Endothelial cell of umbilical vein (primary cell): ENCODE measurements at regions not wholly inside any gene's neighbourhood (a gene's known extent, or its start where the extent isn't known, plus 50 kb on each side); places are given as distances from the start of the nearest gene placed in this dataset.

ENCODE experiments used
- BruUV-seq: library from RNA; stranded (reverse); fragments of 400-500 nt; replicated peaks from 2 replicates; lab custom pipeline; 2021; lab: Mats Ljungman, UMichigan
- CTCF ChIA-PET: fragments of 300-600, 350-600 bp; sonication (Branson Sonifier 250); formaldehyde crosslinking; loops from one replicate; lab custom pipeline; 2021; ENCODE audit warnings: antibody characterized with exemption, inconsistent platforms; lab: Charles Lee
- POLR2A ChIA-PET: fragments of 300-600, 350-600 bp; sonication (Branson Sonifier 250); formaldehyde crosslinking; loops from one replicate; lab custom pipeline; 2021; ENCODE audit warnings: antibody characterized with exemption, inconsistent platforms; lab: Charles Lee
- DNase-seq: peaks from one replicate; pipeline ENCODE4 v3.0.0-alpha.2; 2011; ENCODE audit warnings: low read depth, low spot score
- FAIRE-seq: peaks from 2 replicates; lab custom pipeline; 2011; peaks lifted over from hg19 to GRCh38; lab: Jason Lieb, UNC
- H2AFZ ChIP-seq: 2 replicates; pipeline ENCODE4 v1.6.0; 2012; ENCODE audit warnings: low read depth, low read length, control low read depth, inconsistent platforms
- H3K27ac ChIP-seq: 2 replicates; pipeline ENCODE4 v1.5.1; 2011; ENCODE audit warnings: low read depth, mild to moderate bottlenecking, control low read depth, low read length, moderate library complexity; ENCODE audit not compliant: insufficient read depth
- H3K27me3 ChIP-seq, 2 experiments: 2 replicates each; pipeline versions ENCODE4 v1.6.0 to v1.6.1; 2011; ENCODE audit warnings: low read length in 2 of 2, mixed read lengths in 1 of 2; ENCODE audit not compliant: control insufficient read depth in 2 of 2, insufficient read depth in 2 of 2
- H3K36me3 ChIP-seq, 2 experiments: 2 replicates in 1 of 2; 3 replicates in 1 of 2; pipeline ENCODE4 v1.5.1; 2011; ENCODE audit warnings: low read length in 2 of 2, mild to moderate bottlenecking in 1 of 2, moderate library complexity in 1 of 2; ENCODE audit not compliant: control insufficient read depth in 2 of 2, insufficient read depth in 2 of 2; ENCODE audit errors: extremely low read depth in 1 of 2
- H3K4me1 ChIP-seq: 3 replicates; pipeline ENCODE4 v1.5.1; 2011; ENCODE audit warnings: mild to moderate bottlenecking, low read length; ENCODE audit not compliant: control insufficient read depth, insufficient read depth; ENCODE audit errors: extremely low read depth
- H3K4me2 ChIP-seq: 2 replicates; pipeline ENCODE4 v1.6.1; 2011; ENCODE audit warnings: low read length, control low read depth, mixed read lengths; ENCODE audit not compliant: insufficient read depth
- H3K4me3 ChIP-seq, 3 experiments: fragments of 200-600 bp in 1 of 3; sonication (generic), shearing (Covaris generic) in 1 of 3; replicated peaks in 1 of 3; 2 replicates each; pipeline ENCODE4 v1.5.1; 2011 to 2016; ENCODE audit warnings: control low read depth in 3 of 3, low read length in 3 of 3, mild to moderate bottlenecking in 2 of 3, inconsistent platforms in 1 of 3, low read depth in 1 of 3, moderate library complexity in 1 of 3; ENCODE audit not compliant: insufficient read depth in 1 of 3
- H3K79me2 ChIP-seq: 2 replicates; pipeline ENCODE4 v1.6.0; 2012; ENCODE audit warnings: low read length, inconsistent platforms; ENCODE audit not compliant: control insufficient read depth, insufficient read depth
- H3K9ac ChIP-seq: replicated peaks from 2 replicates; pipeline ENCODE3; 2011; ENCODE audit warnings: low read length, control low read depth; ENCODE audit not compliant: insufficient read depth; ENCODE audit errors: extremely low read depth
- H3K9me1 ChIP-seq: replicated peaks from 3 replicates; pipeline ENCODE4 v1.6.0; 2011; ENCODE audit warnings: mild to moderate bottlenecking, low read length; ENCODE audit not compliant: control insufficient read depth, insufficient read depth; ENCODE audit errors: extremely low read depth
- H3K9me3 ChIP-seq: replicated peaks from 2 replicates; pipeline ENCODE4 v1.5.1; 2012; ENCODE audit warnings: low read length, inconsistent platforms; ENCODE audit not compliant: control insufficient read depth, insufficient read depth
- H4K20me1 ChIP-seq: replicated peaks from 2 replicates; pipeline ENCODE3; 2011; ENCODE audit warnings: mild to moderate bottlenecking, low read length; ENCODE audit not compliant: control insufficient read depth, insufficient read depth; ENCODE audit errors: extremely low read depth
- EZH2 ChIP-seq: IDR thresholded peaks from 2 replicates; pipeline ENCODE4 v1.6.1; 2012; ENCODE audit warnings: borderline replicate concordance, low read depth, mild to moderate bottlenecking, moderate library complexity, low read length, inconsistent platforms; ENCODE audit not compliant: severe bottlenecking
- FOS ChIP-seq: IDR thresholded peaks from 2 replicates; pipeline ENCODE4 v1.6.1; 2011; ENCODE audit warnings: mild to moderate bottlenecking, low read length, moderate library complexity, borderline replicate concordance; ENCODE audit not compliant: insufficient read depth
- GATA2 ChIP-seq: IDR thresholded peaks from 2 replicates; pipeline ENCODE4 v1.7.0; 2011; ENCODE audit warnings: low read depth, mild to moderate bottlenecking, moderate library complexity, mixed read lengths, low read length; ENCODE audit not compliant: insufficient read length, insufficient read depth
- JUN ChIP-seq: IDR thresholded peaks from 2 replicates; pipeline ENCODE4 v1.6.1; 2011; ENCODE audit warnings: borderline replicate concordance, low read depth; ENCODE audit not compliant: insufficient read length, insufficient read depth
- MAX ChIP-seq: IDR thresholded peaks from 2 replicates; pipeline ENCODE4 v1.6.1; 2011; ENCODE audit not compliant: insufficient read depth, insufficient read length
- MYC ChIP-seq: IDR thresholded peaks from one replicate; pipeline ENCODE4 v1.6.1; 2011; ENCODE audit warnings: mild to moderate bottlenecking, low read depth, low read length
- POLR2A ChIP-seq: IDR thresholded peaks from 2 replicates; pipeline ENCODE4 v1.6.1; 2012; ENCODE audit warnings: low read depth, mild to moderate bottlenecking, control low read depth, low read length
- POLR2AphosphoS5 ChIP-seq: IDR thresholded peaks from 2 replicates; pipeline ENCODE4 v1.6.1; 2012; ENCODE audit warnings: low read depth, mild to moderate bottlenecking, control low read depth, low read length, moderate library complexity; ENCODE audit not compliant: insufficient read depth
- dilution Hi-C: fragments of 300-500 bp; cut with MboI; formaldehyde crosslinking; loops from one replicate; pipeline ENCODE4 v1.15.0; 2019; ENCODE audit warnings: low sequenced_read_pairs; ENCODE audit not compliant: extremely low pct_ligation_motif_present
- intact Hi-C: fragments of 100-400 bp; cut with micrococcal nuclease; formaldehyde crosslinking; loops from one replicate; pipeline ENCODE4 v1.10.0; 2022
- TF ChIP-seq, protein P1 (sequence below), 2 donors: IDR thresholded peaks; 1 replicate in 1 of 2; 2 replicates in 1 of 2; pipeline ENCODE4 v1.5.1; 2011; ENCODE audit warnings: low read length in 2 of 2, mild to moderate bottlenecking in 2 of 2, moderate library complexity in 2 of 2, control low read depth in 1 of 2, inconsistent platforms in 1 of 2, low read depth in 1 of 2; ENCODE audit not compliant: insufficient read depth in 1 of 2; ENCODE audit errors: extremely low read depth in 1 of 2

DNA sequence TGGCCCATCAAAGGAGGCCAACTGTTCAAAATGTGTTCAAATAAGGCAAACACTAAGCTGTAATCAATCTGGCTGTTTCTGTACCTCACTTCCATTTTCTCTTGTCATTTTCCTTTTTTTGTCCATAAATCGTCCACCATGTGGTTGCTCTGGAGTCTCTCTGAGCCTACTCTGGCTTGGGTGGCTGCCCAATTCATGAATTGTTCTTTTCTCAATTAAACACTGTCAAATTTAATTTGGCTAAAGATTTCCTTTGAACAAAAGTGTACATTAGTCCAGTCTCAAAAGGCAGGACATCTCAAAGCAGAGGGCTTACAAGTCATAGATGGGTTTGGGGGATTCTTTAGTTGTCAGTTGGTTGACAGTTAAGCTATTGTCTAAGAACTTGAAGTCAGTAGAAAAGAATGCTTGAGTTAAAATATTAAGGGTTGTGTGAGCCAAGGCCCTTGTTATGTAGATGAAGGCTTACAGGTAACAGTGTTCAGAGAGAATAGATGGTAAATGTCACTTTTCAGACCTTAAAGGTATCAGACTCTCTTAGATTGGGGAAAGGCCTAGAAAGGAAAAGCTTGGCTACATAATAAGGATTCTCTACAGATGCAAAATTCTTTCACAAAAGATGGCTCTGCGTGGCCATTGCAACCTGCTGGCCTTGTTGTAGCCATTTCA lies 831.2 kb upstream of the CDH2 start:
- no peak for TF ChIP-seq GATA2
- no peak for TF ChIP-seq FOS
- no peak for TF ChIP-seq POLR2A
- TF ChIP-seq EZH2, result no peak
- TF ChIP-seq, protein P1, sequence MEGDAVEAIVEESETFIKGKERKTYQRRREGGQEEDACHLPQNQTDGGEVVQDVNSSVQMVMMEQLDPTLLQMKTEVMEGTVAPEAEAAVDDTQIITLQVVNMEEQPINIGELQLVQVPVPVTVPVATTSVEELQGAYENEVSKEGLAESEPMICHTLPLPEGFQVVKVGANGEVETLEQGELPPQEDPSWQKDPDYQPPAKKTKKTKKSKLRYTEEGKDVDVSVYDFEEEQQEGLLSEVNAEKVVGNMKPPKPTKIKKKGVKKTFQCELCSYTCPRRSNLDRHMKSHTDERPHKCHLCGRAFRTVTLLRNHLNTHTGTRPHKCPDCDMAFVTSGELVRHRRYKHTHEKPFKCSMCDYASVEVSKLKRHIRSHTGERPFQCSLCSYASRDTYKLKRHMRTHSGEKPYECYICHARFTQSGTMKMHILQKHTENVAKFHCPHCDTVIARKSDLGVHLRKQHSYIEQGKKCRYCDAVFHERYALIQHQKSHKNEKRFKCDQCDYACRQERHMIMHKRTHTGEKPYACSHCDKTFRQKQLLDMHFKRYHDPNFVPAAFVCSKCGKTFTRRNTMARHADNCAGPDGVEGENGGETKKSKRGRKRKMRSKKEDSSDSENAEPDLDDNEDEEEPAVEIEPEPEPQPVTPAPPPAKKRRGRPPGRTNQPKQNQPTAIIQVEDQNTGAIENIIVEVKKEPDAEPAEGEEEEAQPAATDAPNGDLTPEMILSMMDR (IDR thresholded peaks at IDR 0.05; ENCODE audit: extremely low read depth in 1 of 2, insufficient read depth in 1 of 2, low read depth in 1 of 2, low read length in 2 of 2), result no peak
- no peak for TF ChIP-seq MYC
- TF ChIP-seq MAX, result no peak
- no peak for TF ChIP-seq JUN
- TF ChIP-seq POLR2AphosphoS5, result no peak
- intact Hi-C loops, result no loop called here
- no peak overlapping the region for H3K4me3 ChIP-seq
- no peaks in the 10 kb centered on the region for H3K9me3 ChIP-seq
- no peak overlapping the region for H3K4me2 ChIP-seq
- H2AFZ ChIP-seq, result no peak overlapping the region
- H3K79me2 ChIP-seq, result no peaks in the 10 kb centered on the region
- dilution Hi-C loops, result no loop called here
- H3K9me1 ChIP-seq, result no peaks in the 10 kb centered on the region
- CTCF ChIA-PET, result interaction anchor here (1.6 kb wide), 1 partner anchor 14 kb away, joined by 7 read pairs; no protein-coding TSS in a partner anchor
- FAIRE-seq, result no peak
- POLR2A ChIA-PET, result no interaction called here
- no peaks in the 10 kb centered on the region for H4K20me1 ChIP-seq
- no peaks in the 10 kb centered on the region for H3K36me3 ChIP-seq
- no peak overlapping the region for H3K27ac ChIP-seq
- BruUV-seq, result no TSS peak
- no peak for DNase-seq
- peaks cover 2% of the 10 kb centered on the region for H3K4me1 ChIP-seq
- no peak overlapping the region for H3K9ac ChIP-seq
- H3K27me3 ChIP-seq, result no peaks in the 10 kb centered on the region
